KMS-11 (cell line): ENCODE measurements at regions not wholly inside any gene's neighbourhood (a gene's known extent, or its start where the extent isn't known, plus 50 kb on each side); places are given as distances from the start of the nearest gene placed in this dataset.

ENCODE experiments used
- H2AFZ ChIP-seq: fragments of 200-600 bp; sonication (generic); 2 replicates; pipeline ENCODE4 v1.6.1; 2016; ENCODE audit warnings: antibody characterized with exemption, mixed run types, low read depth
- H3K27ac ChIP-seq: fragments of 200-600 bp; sonication (generic); 2 replicates; pipeline ENCODE4 v1.6.1; 2016; ENCODE audit warnings: mild to moderate bottlenecking, mixed run types
- H3K27me3 ChIP-seq: fragments of 200-600 bp; sonication (generic); 2 replicates; pipeline ENCODE4 v1.6.1; 2017; ENCODE audit warnings: mild to moderate bottlenecking, low read depth, mixed run types, moderate library complexity; ENCODE audit not compliant: insufficient read depth
- H3K36me3 ChIP-seq: fragments of 200-600 bp; sonication (generic); 2 replicates; pipeline ENCODE4 v1.6.1; 2017; ENCODE audit warnings: mild to moderate bottlenecking, mixed run types; ENCODE audit not compliant: insufficient read depth
- H3K4me1 ChIP-seq: fragments of 200-600 bp; sonication (generic); 2 replicates; pipeline ENCODE4 v1.6.1; 2016; ENCODE audit warnings: mild to moderate bottlenecking, low read depth, mixed run types; ENCODE audit not compliant: poor library complexity, severe bottlenecking
- H3K4me2 ChIP-seq: fragments of 200-600 bp; sonication (generic); 2 replicates; pipeline ENCODE4 v1.7.0; 2016; ENCODE audit warnings: mild to moderate bottlenecking, mixed run types
- H3K4me3 ChIP-seq: fragments of 200-600 bp; sonication (generic); IDR thresholded peaks from 2 replicates; pipeline ENCODE4 v1.6.1; 2017; ENCODE audit warnings: low read depth, low read length, mixed read lengths; ENCODE audit not compliant: insufficient read depth
- H3K79me2 ChIP-seq: fragments of 200-600 bp; sonication (generic); 2 replicates; pipeline ENCODE4 v1.6.1; 2016; ENCODE audit warnings: low read depth, mixed run types; ENCODE audit not compliant: insufficient read depth
- H3K9ac ChIP-seq: fragments of 200-600 bp; sonication (generic); 2 replicates; pipeline ENCODE4 v1.6.1; 2016; ENCODE audit warnings: mild to moderate bottlenecking, mixed run types
- H4K20me1 ChIP-seq: fragments of 200-600 bp; sonication (generic); 2 replicates; pipeline ENCODE4 v1.6.1; 2016; ENCODE audit warnings: mild to moderate bottlenecking, mixed run types; ENCODE audit not compliant: insufficient read depth
- TF ChIP-seq, protein P1 (sequence below): fragments of 200-600 bp; sonication (generic); conservative IDR thresholded peaks from 2 replicates; pipeline ENCODE4 v1.6.1; 2017; ENCODE audit warnings: low read depth, mild to moderate bottlenecking, antibody characterized with exemption, low read length, moderate library complexity, mixed read lengths

DNA sequence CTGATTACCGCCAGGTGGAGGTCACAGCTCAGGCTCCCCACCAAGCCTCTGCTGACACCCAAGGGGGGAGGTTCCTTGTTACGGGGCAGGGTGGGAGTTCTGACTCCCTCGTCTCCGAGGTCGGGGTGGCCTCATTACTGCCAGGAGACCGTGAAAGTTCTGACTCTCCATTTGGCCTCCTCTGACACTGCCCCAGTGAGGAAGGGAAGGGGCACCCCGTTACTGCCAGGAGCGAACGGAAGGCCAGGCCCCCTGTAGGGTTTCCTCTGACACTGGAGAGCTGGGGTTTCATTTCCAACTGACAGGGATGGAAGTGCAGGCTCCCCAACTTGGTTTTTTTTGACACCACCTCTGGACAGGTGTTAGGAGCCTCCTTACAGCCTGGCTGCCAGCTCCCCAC, 138.1 kb upstream of the EEPD1 start:
- Histone ChIP-seq H3K27me3 (no peaks in the 10 kb centered on the region), H3K9ac (no peak overlapping the region), H3K36me3 (no peaks in the 10 kb centered on the region), H3K4me3 (no peak overlapping the region), H3K27ac (no peak overlapping the region), H3K79me2 (no peaks in the 10 kb centered on the region), H3K4me1 (no peaks in the 10 kb centered on the region), H3K4me2 (no peak overlapping the region), H2AFZ (no peak overlapping the region), H4K20me1 (no peaks in the 10 kb centered on the region)
- TF ChIP-seq, protein P1, sequence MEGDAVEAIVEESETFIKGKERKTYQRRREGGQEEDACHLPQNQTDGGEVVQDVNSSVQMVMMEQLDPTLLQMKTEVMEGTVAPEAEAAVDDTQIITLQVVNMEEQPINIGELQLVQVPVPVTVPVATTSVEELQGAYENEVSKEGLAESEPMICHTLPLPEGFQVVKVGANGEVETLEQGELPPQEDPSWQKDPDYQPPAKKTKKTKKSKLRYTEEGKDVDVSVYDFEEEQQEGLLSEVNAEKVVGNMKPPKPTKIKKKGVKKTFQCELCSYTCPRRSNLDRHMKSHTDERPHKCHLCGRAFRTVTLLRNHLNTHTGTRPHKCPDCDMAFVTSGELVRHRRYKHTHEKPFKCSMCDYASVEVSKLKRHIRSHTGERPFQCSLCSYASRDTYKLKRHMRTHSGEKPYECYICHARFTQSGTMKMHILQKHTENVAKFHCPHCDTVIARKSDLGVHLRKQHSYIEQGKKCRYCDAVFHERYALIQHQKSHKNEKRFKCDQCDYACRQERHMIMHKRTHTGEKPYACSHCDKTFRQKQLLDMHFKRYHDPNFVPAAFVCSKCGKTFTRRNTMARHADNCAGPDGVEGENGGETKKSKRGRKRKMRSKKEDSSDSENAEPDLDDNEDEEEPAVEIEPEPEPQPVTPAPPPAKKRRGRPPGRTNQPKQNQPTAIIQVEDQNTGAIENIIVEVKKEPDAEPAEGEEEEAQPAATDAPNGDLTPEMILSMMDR: no peak

DNA sequence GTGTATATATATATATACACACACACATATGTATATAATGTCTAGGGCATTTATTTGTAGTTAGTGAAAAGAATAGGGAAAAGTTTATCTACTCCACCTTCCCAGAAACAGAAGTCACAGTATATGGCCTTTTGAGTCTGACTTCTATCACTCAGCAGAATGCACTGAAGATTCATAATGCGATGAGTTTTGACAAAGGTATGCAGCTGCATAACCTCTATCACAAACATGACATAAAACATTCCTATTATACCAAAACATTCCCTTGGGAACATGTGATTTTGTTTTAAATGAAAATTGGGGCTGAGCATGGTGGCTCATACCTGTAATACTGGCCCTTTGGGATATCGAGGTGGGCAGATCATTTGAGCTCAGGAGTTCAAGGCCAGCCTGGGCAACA, 137.3 kb upstream of the EEPD1 start:
- no peak overlapping the region for H3K4me3 ChIP-seq
- no peak overlapping the region for H3K4me2 ChIP-seq
- TF ChIP-seq, protein P1: no peak

DNA sequence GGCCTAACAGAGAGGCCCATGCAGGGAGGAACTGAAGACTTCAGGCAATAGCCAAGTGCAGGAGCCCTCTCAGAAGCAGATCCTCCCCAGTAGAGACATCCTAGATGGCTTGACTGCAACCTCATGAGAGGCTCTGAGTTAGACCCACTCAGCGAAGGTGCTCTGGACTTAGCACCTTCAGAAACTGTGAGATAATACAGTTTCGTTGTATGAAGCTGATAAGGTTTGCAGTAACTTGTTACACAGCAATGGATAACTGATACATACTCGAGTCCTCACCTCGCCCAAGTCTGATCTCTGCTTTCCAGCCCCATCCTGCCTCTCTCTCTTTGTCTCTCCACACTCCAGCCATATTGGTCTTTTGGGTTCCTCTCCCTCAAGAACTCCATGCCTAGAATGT, 136.4 kb upstream of the EEPD1 start:
- no peaks in the 10 kb centered on the region for H3K79me2 ChIP-seq
- H3K9ac ChIP-seq: no peak overlapping the region
- no peak overlapping the region for H3K4me2 ChIP-seq
- H2AFZ ChIP-seq: no peak overlapping the region
- H3K27me3 ChIP-seq: no peaks in the 10 kb centered on the region
- no peaks in the 10 kb centered on the region for H4K20me1 ChIP-seq
- no peak overlapping the region for H3K4me3 ChIP-seq
- H3K4me1 ChIP-seq: no peaks in the 10 kb centered on the region
- no peaks in the 10 kb centered on the region for H3K36me3 ChIP-seq
- TF ChIP-seq, protein P1: no peak
- no peak overlapping the region for H3K27ac ChIP-seq

More for the DNA sequence above, 137.3 kb upstream of the EEPD1 start:
- Histone ChIP-seq H3K9ac (no peak overlapping the region), H3K4me1 (no peaks in the 10 kb centered on the region), H3K27me3 (no peaks in the 10 kb centered on the region), H3K27ac (no peak overlapping the region), H3K36me3 (no peaks in the 10 kb centered on the region), H2AFZ (no peak overlapping the region), H3K79me2 (no peaks in the 10 kb centered on the region), H4K20me1 (no peaks in the 10 kb centered on the region)

DNA sequence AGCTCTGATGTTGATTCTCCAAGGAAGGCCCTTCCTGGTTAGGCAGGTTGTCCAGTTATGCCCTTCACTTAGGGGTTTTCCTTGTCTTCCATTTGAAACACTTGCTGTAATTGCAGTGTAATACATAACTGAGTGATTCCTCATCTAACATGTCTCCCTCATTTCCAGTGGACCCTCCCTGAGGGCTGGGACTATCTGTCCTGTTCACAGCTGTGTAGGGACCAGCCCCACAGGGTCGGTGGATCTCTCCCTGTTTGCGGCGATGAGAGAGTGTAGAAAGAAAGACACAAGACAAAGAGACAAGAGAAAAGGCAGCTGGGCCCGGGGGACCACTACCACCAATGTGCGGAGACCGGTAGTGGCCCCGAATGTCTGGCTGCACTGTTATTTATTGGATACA, 135.9 kb upstream of the EEPD1 start:
- TF ChIP-seq, protein P1: no peak
- Histone ChIP-seq H3K4me1 (no peaks in the 10 kb centered on the region), H3K9ac (no peak overlapping the region), H3K4me2 (no peak overlapping the region), H2AFZ (no peak overlapping the region), H3K27ac (no peak overlapping the region), H3K79me2 (no peaks in the 10 kb centered on the region), H3K4me3 (no peak overlapping the region), H3K36me3 (no peaks in the 10 kb centered on the region), H4K20me1 (no peaks in the 10 kb centered on the region), H3K27me3 (no peaks in the 10 kb centered on the region)
